Calu3 (cell line): ENCODE measurements at regions not wholly inside any gene's neighbourhood (a gene's known extent, or its start where the extent isn't known, plus 50 kb on each side); places are given as distances from the start of the nearest gene placed in this dataset.

ENCODE experiments used
- BruUV-seq: library from RNA; stranded (reverse); fragments of 400-500 nt; replicated peaks from 2 replicates; lab custom pipeline; 2021; lab: Mats Ljungman, UMichigan
- CTCF ChIA-PET: fragments of 300-600 bp; sonication (Branson Sonifier 250); formaldehyde crosslinking; loops from one replicate; lab custom pipeline; 2022; ENCODE audit warnings: antibody characterized with exemption; lab: Charles Lee
- DNase-seq: peaks from one replicate; pipeline ENCODE4 v3.0.0; 2022
- H3K27ac Mint-ChIP-seq: one replicate; pipeline ENCODE4 v1.8.0; 2022; ENCODE audit warnings: mixed read lengths; ENCODE audit not compliant: unreplicated experiment
- H3K27me3 Mint-ChIP-seq: one replicate; pipeline ENCODE4 v1.8.0; 2022; ENCODE audit warnings: mixed read lengths; ENCODE audit not compliant: unreplicated experiment
- H3K36me3 Mint-ChIP-seq: one replicate; pipeline ENCODE4 v1.8.0; 2022; ENCODE audit warnings: mild to moderate bottlenecking, moderate library complexity, mixed read lengths; ENCODE audit not compliant: insufficient read depth, unreplicated experiment
- H3K4me1 Mint-ChIP-seq: one replicate; pipeline ENCODE4 v1.8.0; 2022; ENCODE audit warnings: mild to moderate bottlenecking, low read depth, mixed read lengths; ENCODE audit not compliant: unreplicated experiment
- H3K4me3 Mint-ChIP-seq: one replicate; pipeline ENCODE4 v1.8.0; 2022; ENCODE audit warnings: mild to moderate bottlenecking, low read depth, moderate library complexity, mixed read lengths; ENCODE audit not compliant: unreplicated experiment
- H3K9me3 Mint-ChIP-seq: one replicate; pipeline ENCODE4 v1.8.0; 2022; ENCODE audit warnings: low read depth, mixed read lengths; ENCODE audit not compliant: unreplicated experiment
- intact Hi-C: fragments of 100-400 bp; cut with micrococcal nuclease; formaldehyde crosslinking; loops from one replicate; pipeline ENCODE4 v1.10.0; 2022; ENCODE audit not compliant: unreplicated experiment
- TF ChIP-seq, protein P1 (sequence below): fragments of 200-600 bp; IDR thresholded peaks from one replicate; pipeline ENCODE4 v1.8.0; 2022; ENCODE audit warnings: antibody characterized with exemption; ENCODE audit not compliant: unreplicated experiment

DNA sequence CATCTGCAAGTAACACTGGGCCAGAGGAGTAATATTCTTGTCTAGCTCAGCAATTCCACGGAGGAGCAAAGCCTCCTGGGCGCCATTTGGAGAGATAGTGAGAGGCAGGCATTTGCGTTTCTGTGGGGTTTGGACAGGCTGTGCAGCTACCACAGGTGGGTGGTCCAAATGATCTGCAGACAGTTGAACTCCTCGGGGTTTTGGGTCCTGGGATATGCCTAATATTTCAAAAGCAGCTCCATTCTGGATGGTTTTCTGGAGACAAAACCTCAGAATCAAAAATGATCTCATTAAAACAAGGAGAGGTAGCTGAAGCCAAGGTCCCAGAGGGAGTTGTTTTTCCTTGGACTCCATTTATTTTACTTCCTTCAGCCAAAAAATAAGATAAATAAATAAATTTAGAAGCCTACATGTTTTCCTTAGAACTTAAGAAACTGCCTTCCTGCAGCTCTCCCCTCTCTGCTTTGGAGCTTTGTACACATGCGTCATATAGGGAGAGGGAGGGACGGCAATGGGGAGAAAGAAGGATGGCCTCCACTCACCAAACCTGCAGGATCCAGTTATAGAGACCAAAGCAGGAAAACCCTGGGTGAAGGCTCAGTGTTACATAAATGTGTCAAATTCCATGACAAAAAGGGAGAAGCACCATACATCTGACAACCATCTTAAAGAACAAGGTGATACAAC, 227.3 kb upstream of the DAAM1 start:
- DNase-seq, result no peak
- TF ChIP-seq, protein P1, sequence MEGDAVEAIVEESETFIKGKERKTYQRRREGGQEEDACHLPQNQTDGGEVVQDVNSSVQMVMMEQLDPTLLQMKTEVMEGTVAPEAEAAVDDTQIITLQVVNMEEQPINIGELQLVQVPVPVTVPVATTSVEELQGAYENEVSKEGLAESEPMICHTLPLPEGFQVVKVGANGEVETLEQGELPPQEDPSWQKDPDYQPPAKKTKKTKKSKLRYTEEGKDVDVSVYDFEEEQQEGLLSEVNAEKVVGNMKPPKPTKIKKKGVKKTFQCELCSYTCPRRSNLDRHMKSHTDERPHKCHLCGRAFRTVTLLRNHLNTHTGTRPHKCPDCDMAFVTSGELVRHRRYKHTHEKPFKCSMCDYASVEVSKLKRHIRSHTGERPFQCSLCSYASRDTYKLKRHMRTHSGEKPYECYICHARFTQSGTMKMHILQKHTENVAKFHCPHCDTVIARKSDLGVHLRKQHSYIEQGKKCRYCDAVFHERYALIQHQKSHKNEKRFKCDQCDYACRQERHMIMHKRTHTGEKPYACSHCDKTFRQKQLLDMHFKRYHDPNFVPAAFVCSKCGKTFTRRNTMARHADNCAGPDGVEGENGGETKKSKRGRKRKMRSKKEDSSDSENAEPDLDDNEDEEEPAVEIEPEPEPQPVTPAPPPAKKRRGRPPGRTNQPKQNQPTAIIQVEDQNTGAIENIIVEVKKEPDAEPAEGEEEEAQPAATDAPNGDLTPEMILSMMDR, result no peak
- Mint-ChIP-seq H3K4me1 (no peaks in the 10 kb centered on the region), H3K36me3 (no peaks in the 10 kb centered on the region), H3K4me3 (no peak overlapping the region), H3K27ac (no peak overlapping the region), H3K9me3 (no peaks in the 10 kb centered on the region), H3K27me3 (peaks cover 23% of the 10 kb centered on the region)
- CTCF ChIA-PET, result no interaction called here
- intact Hi-C loops, result no loop called here
- BruUV-seq, result no TSS peak

DNA sequence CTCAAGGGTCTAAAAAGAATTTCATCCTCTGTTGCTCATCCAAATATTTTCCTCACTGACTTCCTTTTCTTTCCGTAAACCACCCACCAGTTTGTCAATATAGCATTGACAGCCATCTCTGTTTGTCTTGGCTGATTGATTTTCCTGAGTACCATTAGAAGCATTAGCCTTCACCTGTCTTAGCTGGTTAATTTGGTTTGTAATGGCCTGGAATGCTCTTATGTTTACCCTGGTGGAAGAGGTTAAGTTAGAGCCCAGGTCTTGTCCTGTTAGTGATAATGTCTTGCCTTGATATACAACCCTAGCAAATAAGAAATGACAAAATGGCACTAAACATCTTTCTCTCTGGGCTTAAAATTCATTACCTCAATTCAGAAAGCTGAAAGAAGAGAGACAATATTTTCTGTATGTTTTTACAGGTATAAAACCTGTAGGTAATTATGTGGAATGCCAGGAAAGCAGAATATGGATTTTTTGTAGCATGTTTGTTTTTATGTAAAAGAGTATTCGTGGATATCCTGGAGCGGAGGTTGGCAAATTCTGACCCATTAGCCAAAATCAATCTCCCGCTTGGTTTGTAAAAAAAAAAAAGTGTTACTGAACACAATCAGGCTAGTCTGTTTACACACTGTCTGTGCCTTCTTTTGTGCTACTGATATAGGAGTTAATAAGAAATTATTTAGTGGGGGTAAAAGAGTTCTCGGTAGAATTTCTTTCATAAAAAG, 224.4 kb upstream of the DAAM1 start:
- H3K27me3 Mint-ChIP-seq, result no peaks in the 10 kb centered on the region
- intact Hi-C loops, result no loop called here

DNA sequence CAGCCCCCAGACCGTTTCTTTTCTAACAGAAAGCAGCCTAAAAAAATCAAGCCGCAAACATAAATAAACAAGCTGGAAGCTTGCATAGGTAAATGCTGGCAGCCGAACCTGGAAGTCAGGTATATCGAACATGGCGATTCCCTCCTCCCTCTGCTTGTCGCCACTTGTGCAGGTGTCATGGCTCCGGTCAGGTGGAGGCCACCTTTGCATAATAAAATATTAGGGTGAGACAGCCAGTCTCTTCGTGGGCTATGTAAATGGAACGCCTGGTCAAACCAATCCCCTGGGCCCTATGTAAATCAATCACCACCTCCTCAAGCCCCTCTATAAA, 223.9 kb upstream of the DAAM1 start:
- Mint-ChIP-seq H3K27me3 (no peaks in the 10 kb centered on the region), H3K4me1 (no peaks in the 10 kb centered on the region), H3K27ac (no peak overlapping the region), H3K36me3 (no peaks in the 10 kb centered on the region), H3K9me3 (no peaks in the 10 kb centered on the region), H3K4me3 (no peak overlapping the region)
- CTCF ChIA-PET, result no interaction called here
- TF ChIP-seq, protein P1, result no peak
- intact Hi-C loops, result no loop called here
- no TSS peak for BruUV-seq
- no peak for DNase-seq

More for the DNA sequence above, 224.4 kb upstream of the DAAM1 start:
- no peaks in the 10 kb centered on the region for H3K36me3 Mint-ChIP-seq
- CTCF ChIA-PET, result interaction anchor here (0.6 kb wide), 1 partner anchor 199 kb away, joined by 4 read pairs; no protein-coding TSS in a partner anchor
- TF ChIP-seq, protein P1, result no peak
- BruUV-seq, result no TSS peak
- H3K4me1 Mint-ChIP-seq, result no peaks in the 10 kb centered on the region
- H3K4me3 Mint-ChIP-seq, result no peak overlapping the region
- no peaks in the 10 kb centered on the region for H3K9me3 Mint-ChIP-seq
- DNase-seq, result no peak
- H3K27ac Mint-ChIP-seq, result no peak overlapping the region

DNA sequence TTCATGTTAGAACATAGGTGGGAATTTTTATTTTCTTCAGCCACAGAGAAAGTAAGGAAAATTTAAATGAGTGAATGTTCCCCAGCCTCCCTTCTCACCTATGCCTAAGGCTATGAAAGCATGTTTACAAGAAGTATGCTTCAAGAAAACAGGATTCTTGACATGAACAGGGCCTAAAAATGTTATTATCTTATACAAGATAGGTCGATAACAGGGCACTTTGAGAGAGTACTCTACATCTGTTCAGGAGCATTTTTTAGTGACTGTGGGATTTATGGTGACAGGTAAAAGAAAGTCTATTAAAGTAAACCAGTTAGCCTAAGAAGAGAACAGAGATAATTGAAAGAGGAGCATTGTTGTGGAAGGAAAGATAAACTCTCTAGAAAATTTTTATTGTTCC, 222.9 kb upstream of the DAAM1 start:
- Mint-ChIP-seq H3K4me1 (no peaks in the 10 kb centered on the region), H3K9me3 (no peaks in the 10 kb centered on the region), H3K27ac (no peak overlapping the region), H3K27me3 (no peaks in the 10 kb centered on the region), H3K4me3 (no peak overlapping the region), H3K36me3 (no peaks in the 10 kb centered on the region)
- BruUV-seq, result no TSS peak
- TF ChIP-seq, protein P1, result no peak
- intact Hi-C loops, result no loop called here
- DNase-seq, result no peak
- CTCF ChIA-PET, result no interaction called here
